ENCODE measurements at regions not wholly inside any gene's neighbourhood (a gene's known extent, or its start where the extent isn't known, plus 50 kb on each side); places are given as distances from the start of the nearest gene placed in this dataset.

GRCh38 chr15:72983801-72984545 lies 68.3 kb upstream of the NEO1 start:
- Histone ChIP-seq H4K91ac (ENCODE audit: insufficient read length, low read depth, low read length) (no peak overlapping the region), H3K27ac (ENCODE audit: insufficient read length, low read depth, low read length) (no peak overlapping the region), H3K27me3 (ENCODE audit: insufficient read depth, low read length) (no peaks in the 10 kb centered on the region), H3K9me3 (ENCODE audit: control insufficient read depth, low read depth, low read length) (no peaks in the 10 kb centered on the region), H2AK5ac (ENCODE audit: insufficient read length, low read length) (no peak overlapping the region), H3K79me2 (ENCODE audit: insufficient read depth, low read length) (no peaks in the 10 kb centered on the region), H3T11ph (ENCODE audit: low read length) (no peak overlapping the region), H2BK15ac (ENCODE audit: low read depth, low read length) (no peak overlapping the region), H3K14ac (ENCODE audit: insufficient read depth, low read length) (no peak overlapping the region), H3K56ac (ENCODE audit: insufficient read length, low read depth, low read length) (no peak overlapping the region), H3K9ac (ENCODE audit: extremely low read depth, insufficient read length, low read length) (no peak overlapping the region), H3K4ac (ENCODE audit: low read depth, low read length) (no peak overlapping the region), H3K4me1 (ENCODE audit: insufficient read depth, low read length) (no peaks in the 10 kb centered on the region), H2BK120ac (ENCODE audit: low read depth, low read length, poor library complexity, severe bottlenecking) (no peak overlapping the region), H3K18ac (ENCODE audit: insufficient read length, low read depth, low read length) (no peak overlapping the region), H4K20me1 (ENCODE audit: control insufficient read depth, insufficient read depth, insufficient read length) (no peaks in the 10 kb centered on the region), H2BK12ac (ENCODE audit: insufficient read length, low read depth, low read length) (no peak overlapping the region), H4K5ac (ENCODE audit: insufficient read length, low read depth, low read length) (no peak overlapping the region), H2AFZ (ENCODE audit: low read length) (no peak overlapping the region), H3K23ac (ENCODE audit: insufficient read length, low read depth, low read length) (no peak overlapping the region), H3K79me1 (ENCODE audit: insufficient read depth, low read depth, low read length, poor library complexity, severe bottlenecking) (no peaks in the 10 kb centered on the region), H2BK20ac (ENCODE audit: low read depth, low read length, poor library complexity, severe bottlenecking) (no peak overlapping the region), H2BK5ac (ENCODE audit: insufficient read length, low read length) (no peak overlapping the region), H3K4me2 (ENCODE audit: insufficient read depth, insufficient read length, low read length) (no peak overlapping the region), H3K23me2 (ENCODE audit: insufficient read length, low read depth, low read length, poor library complexity, severe bottlenecking) (no peaks in the 10 kb centered on the region), H4K8ac (replicated peaks; ENCODE audit: insufficient read length, low read depth, low read length) (no peak overlapping the region)
- no peak for DNase-seq
- Mint-ChIP-seq H3K36me3 (ENCODE audit: insufficient read depth in 1 of 3, low read depth in 3 of 3) (no peaks in the 10 kb centered on the region), H3K9me3 (no peaks in the 10 kb centered on the region; a peak in 1 of 5 replicates), H3K4me3 (no peak overlapping the region), H3K27me3 (ENCODE audit: low read depth) (peaks cover 1% of the 10 kb centered on the region; the same call in 1 of the 2 replicates), H3K4me1 (peaks cover 0 to 6% of the 10 kb centered on the region in 2 experiments; a peak in 1 of 4 replicates), H3K27ac (no peak overlapping the region; a peak in 1 of 7 replicates)
- WGBS (ENCODE audit: extremely low coverage, insufficient read length, low lambda C conversion rate) = no CpG with 5 or more reads among the region's 3 CpGs
- TF ChIP-seq CTCF (conservative IDR thresholded peaks at IDR 0.05) = no peak
